Loucy (cell line): ENCODE measurements at regions not wholly inside any gene's neighbourhood (a gene's known extent, or its start where the extent isn't known, plus 50 kb on each side); places are given as distances from the start of the nearest gene placed in this dataset.

ENCODE experiments used
- H2AFZ ChIP-seq: fragments of 200-600 bp; sonication (generic); 2 replicates; pipeline ENCODE4 v1.6.0; 2016; ENCODE audit warnings: antibody characterized with exemption, mild to moderate bottlenecking, low read length, moderate library complexity
- H3F3A ChIP-seq: fragments of 200-600 bp; 2 replicates; pipeline ENCODE4 v1.6.0; 2016; ENCODE audit warnings: antibody characterized with exemption, low read depth, mild to moderate bottlenecking
- H3K27me3 ChIP-seq: fragments of 200-600 bp; sonication (generic); 2 replicates; pipeline ENCODE4 v1.6.1; 2014; ENCODE audit warnings: low read length, mild to moderate bottlenecking; ENCODE audit not compliant: insufficient read depth, poor library complexity, severe bottlenecking
- H3K36me3 ChIP-seq: fragments of 200-600 bp; sonication (generic); 2 replicates; pipeline ENCODE4 v1.6.1; 2016; ENCODE audit warnings: low read length; ENCODE audit not compliant: insufficient read depth
- H3K4me1 ChIP-seq: fragments of 200-600 bp; sonication (generic); 2 replicates; pipeline ENCODE4 v1.5.1; 2014; ENCODE audit warnings: low read length, mild to moderate bottlenecking; ENCODE audit not compliant: insufficient read depth, poor library complexity, severe bottlenecking
- H3K4me2 ChIP-seq: fragments of 200-600 bp; sonication (generic); 2 replicates; pipeline ENCODE4 v1.6.0; 2014; ENCODE audit warnings: antibody characterized with exemption, low read length, low read depth, mild to moderate bottlenecking; ENCODE audit not compliant: poor library complexity, severe bottlenecking
- H3K4me3 ChIP-seq: fragments of 200-600 bp; sonication (generic); 2 replicates; pipeline ENCODE4 v1.5.1; 2014; ENCODE audit warnings: low read length, mild to moderate bottlenecking, mixed read lengths; ENCODE audit not compliant: poor library complexity, severe bottlenecking
- H3K79me2 ChIP-seq: fragments of 200-600 bp; sonication (generic); 2 replicates; pipeline ENCODE4 v1.6.1; 2014; ENCODE audit warnings: low read length; ENCODE audit not compliant: insufficient read depth
- H3K9ac ChIP-seq: fragments of 200-600 bp; sonication (generic); 2 replicates; pipeline ENCODE4 v1.6.0; 2014; ENCODE audit warnings: mild to moderate bottlenecking, low read depth, low read length, moderate library complexity; ENCODE audit not compliant: poor library complexity, severe bottlenecking
- H3K9me2 ChIP-seq: fragments of 200-600 bp; sonication (generic); replicated peaks from 2 replicates; pipeline ENCODE4 v1.6.1; 2016; ENCODE audit warnings: low read depth, low read length, mixed read lengths
- H3K9me3 ChIP-seq: fragments of 200-600 bp; sonication (generic); 2 replicates; pipeline ENCODE4 v1.6.1; 2014; ENCODE audit warnings: mild to moderate bottlenecking, antibody characterized with exemption, low read length, low read depth; ENCODE audit not compliant: insufficient read depth
- H4K20me1 ChIP-seq: fragments of 200-600 bp; sonication (generic); 2 replicates; pipeline ENCODE4 v1.6.0; 2014; ENCODE audit warnings: antibody characterized with exemption, low read length, mild to moderate bottlenecking; ENCODE audit not compliant: insufficient read depth, poor library complexity, severe bottlenecking
- CTCF ChIP-seq: fragments of 200-600 bp; sonication (generic); conservative IDR thresholded peaks from 2 replicates; pipeline ENCODE4 v1.5.1; 2014; ENCODE audit warnings: mild to moderate bottlenecking, antibody characterized with exemption, low read length
- EZH2phosphoT487 ChIP-seq: fragments of 200-600 bp; IDR thresholded peaks from 2 replicates; pipeline ENCODE4 v1.6.1; 2018; ENCODE audit warnings: antibody characterized with exemption, mild to moderate bottlenecking, moderate library complexity, borderline replicate concordance

- Histone ChIP-seq H3K4me2 (no peak overlapping the region), H3F3A (no peaks in the 10 kb centered on the region), H3K9me3 (no peaks in the 10 kb centered on the region), H2AFZ (no peak overlapping the region), H3K27me3 (no peaks in the 10 kb centered on the region), H3K4me3 (no peak overlapping the region), H3K79me2 (no peaks in the 10 kb centered on the region), H3K9ac (no peak overlapping the region), H4K20me1 (no peaks in the 10 kb centered on the region), H3K9me2 (no peaks in the 10 kb centered on the region), H3K4me1 (no peaks in the 10 kb centered on the region), H3K36me3 (no peaks in the 10 kb centered on the region)
- TF ChIP-seq EZH2phosphoT487 (no peak), CTCF (no peak)
These were observed 58.2 kb upstream of the PKDCC start for GRCh38 chr2:41989501-41990180.

- Histone ChIP-seq H3K9ac (no peak overlapping the region), H3K79me2 (no peaks in the 10 kb centered on the region), H4K20me1 (no peaks in the 10 kb centered on the region), H3F3A (no peaks in the 10 kb centered on the region), H3K4me2 (no peak overlapping the region), H3K9me2 (no peaks in the 10 kb centered on the region), H3K4me1 (no peaks in the 10 kb centered on the region), H3K4me3 (no peak overlapping the region), H3K9me3 (no peaks in the 10 kb centered on the region), H3K27me3 (no peaks in the 10 kb centered on the region), H3K36me3 (no peaks in the 10 kb centered on the region), H2AFZ (no peak overlapping the region)
- TF ChIP-seq CTCF: no peak
- no peak for TF ChIP-seq EZH2phosphoT487
These were observed 57.6 kb upstream of the PKDCC start for GRCh38 chr2:41990245-41990644.

- no peaks in the 10 kb centered on the region for H3K36me3 ChIP-seq
- TF ChIP-seq CTCF: no peak
- no peak for TF ChIP-seq EZH2phosphoT487
- H3K9me3 ChIP-seq: no peaks in the 10 kb centered on the region
- no peaks in the 10 kb centered on the region for H3K79me2 ChIP-seq
- H3F3A ChIP-seq: no peaks in the 10 kb centered on the region
- no peaks in the 10 kb centered on the region for H4K20me1 ChIP-seq
- H3K27me3 ChIP-seq: no peaks in the 10 kb centered on the region
- H2AFZ ChIP-seq: no peak overlapping the region
- H3K4me3 ChIP-seq: no peak overlapping the region
- H3K9me2 ChIP-seq: no peaks in the 10 kb centered on the region
- no peaks in the 10 kb centered on the region for H3K4me1 ChIP-seq
- H3K9ac ChIP-seq: no peak overlapping the region
- H3K4me2 ChIP-seq: no peak overlapping the region
These were observed 57.1 kb upstream of the PKDCC start for GRCh38 chr2:41990688-41991087.
